PC-3 (cell line): ENCODE measurements at regions not wholly inside any gene's neighbourhood (a gene's known extent, or its start where the extent isn't known, plus 50 kb on each side); places are given as distances from the start of the nearest gene placed in this dataset.
A peak's percentile ranks its signal among the peaks of the same experiment; 100 is the strongest.

ENCODE experiments used
- ATAC-seq: fragments of 200-7000 bp; cut with Tn5 transposase; 2 replicates; pipeline ENCODE4 v1.9.1; 2020; ENCODE audit warnings: mild to moderate bottlenecking, moderate library complexity
- BruUV-seq: library from RNA; stranded (reverse); fragments of 400-500 nt; replicated peaks from 2 replicates; lab custom pipeline; 2021; lab: Mats Ljungman, UMichigan
- CTCF ChIA-PET: fragments of 300-600 bp; sonication (Branson Sonifier 250); formaldehyde crosslinking; loops from one replicate; lab custom pipeline; 2022; ENCODE audit warnings: antibody characterized with exemption; lab: Charles Lee
- POLR2A ChIA-PET: fragments of 300-600 bp; sonication (Branson Sonifier 250); formaldehyde crosslinking; loops from one replicate; lab custom pipeline; 2022; ENCODE audit warnings: antibody characterized with exemption; ENCODE audit not compliant: unreplicated experiment; lab: Charles Lee
- DNase-seq: peaks from one replicate; pipeline ENCODE4 v3.0.0-alpha.2; 2015
- H2AFZ ChIP-seq: fragments of 300-600 bp; sonication (generic); 2 replicates; pipeline ENCODE4 v1.6.0; 2016; ENCODE audit warnings: antibody characterized with exemption, low read length
- H3F3A ChIP-seq: fragments of 300-600 bp; sonication (generic); one replicate; pipeline ENCODE4 v1.6.0; 2017; ENCODE audit warnings: antibody characterized with exemption, low read length, control low read depth, mild to moderate bottlenecking; ENCODE audit not compliant: unreplicated experiment
- H3K27ac ChIP-seq: fragments of 300-600 bp; sonication (generic); 2 replicates; pipeline ENCODE4 v1.5.1; 2016; ENCODE audit warnings: mild to moderate bottlenecking, low read length
- H3K27me3 ChIP-seq: fragments of 300-600 bp; sonication (generic); 2 replicates; pipeline ENCODE4 v1.6.1; 2016; ENCODE audit warnings: low read length, mixed read lengths
- H3K36me3 ChIP-seq: fragments of 300-600 bp; sonication (generic); 2 replicates; pipeline ENCODE4 v1.6.1; 2016; ENCODE audit warnings: low read depth, mixed run types, low read length, mixed read lengths
- H3K4me1 ChIP-seq: fragments of 300-600 bp; sonication (generic); 2 replicates; pipeline ENCODE4 v1.5.1; 2016; ENCODE audit warnings: low read length; ENCODE audit not compliant: insufficient read depth
- H3K4me2 ChIP-seq: fragments of 300-600 bp; sonication (generic); 2 replicates; pipeline ENCODE4 v1.6.0; 2016; ENCODE audit warnings: low read length
- H3K4me3 ChIP-seq: fragments of 300-600 bp; sonication (generic); 2 replicates; pipeline ENCODE4 v1.5.1; 2016; ENCODE audit warnings: mild to moderate bottlenecking, low read length, mixed read lengths
- H3K79me2 ChIP-seq: fragments of 300-600 bp; sonication (generic); 2 replicates; pipeline ENCODE4 v1.6.1; 2017; ENCODE audit warnings: low read length, mixed read lengths
- H3K9ac ChIP-seq: fragments of 300-600 bp; sonication (generic); 2 replicates; pipeline ENCODE4 v1.6.0; 2016; ENCODE audit warnings: mild to moderate bottlenecking, low read length
- H3K9me2 ChIP-seq: fragments of 300-600 bp; sonication (generic); replicated peaks from 2 replicates; pipeline ENCODE4 v1.6.1; 2016; ENCODE audit warnings: mixed run types, low read length, mixed read lengths
- H3K9me3 ChIP-seq: fragments of 300-600 bp; sonication (generic); 2 replicates; pipeline ENCODE4 v1.6.1; 2016; ENCODE audit warnings: low read length, mixed read lengths
- H4K20me1 ChIP-seq: fragments of 300-600 bp; sonication (generic); 2 replicates; pipeline ENCODE4 v1.6.1; 2016; ENCODE audit warnings: low read length, mixed read lengths
- CTCF ChIP-seq: fragments of 300-600 bp; sonication (generic); conservative IDR thresholded peaks from 2 replicates; pipeline ENCODE4 v1.5.1; 2017; ENCODE audit warnings: antibody characterized with exemption, low read depth, mild to moderate bottlenecking, low read length
- EZH2 ChIP-seq: fragments of 300-600 bp; sonication (generic); IDR thresholded peaks from one replicate; pipeline ENCODE4 v1.6.1; 2017; ENCODE audit warnings: antibody characterized with exemption, mild to moderate bottlenecking, low read length; ENCODE audit not compliant: unreplicated experiment
- EZH2phosphoT487 ChIP-seq: fragments of 300-600 bp; sonication (generic); IDR thresholded peaks from 2 replicates; pipeline ENCODE4 v1.6.1; 2018; ENCODE audit warnings: mild to moderate bottlenecking, antibody characterized with exemption, low read length, borderline replicate concordance
- intact Hi-C: fragments of 100-400 bp; cut with micrococcal nuclease; formaldehyde crosslinking; loops from 2 replicates; pipeline ENCODE4 v1.9.0; 2023

- Histone ChIP-seq H3K4me2 (no peak overlapping the region), H3F3A (no peaks in the 10 kb centered on the region), H4K20me1 (no peaks in the 10 kb centered on the region), H3K79me2 (no peaks in the 10 kb centered on the region), H3K27ac (no peak overlapping the region), H3K4me1 (peaks cover 6% of the 10 kb centered on the region; the same call in 1 of the 2 replicates), H3K9me2 (no peaks in the 10 kb centered on the region), H3K4me3 (no peak overlapping the region), H3K9ac (no peak overlapping the region), H3K27me3 (no peaks in the 10 kb centered on the region), H2AFZ (no peak overlapping the region), H3K9me3 (no peaks in the 10 kb centered on the region), H3K36me3 (no peaks in the 10 kb centered on the region)
- ChIA-PET POLR2A (no interaction called here), CTCF (no interaction called here)
- BruUV-seq: no TSS peak
- DNase-seq (peak; percentile 69), ATAC-seq (peak; percentile 29)
- TF ChIP-seq EZH2phosphoT487 (no peak), EZH2 (no peak), CTCF (no peak)
- intact Hi-C loops: no loop called here
Measured at GRCh38 chr7:36001546-36001945, 151.5 kb upstream of the EEPD1 start.

- TF ChIP-seq EZH2phosphoT487 (no peak), CTCF (no peak), EZH2 (no peak)
- H4K20me1 ChIP-seq: no peaks in the 10 kb centered on the region
- no peaks in the 10 kb centered on the region for H3K79me2 ChIP-seq
- POLR2A ChIA-PET: no interaction called here
- H3K9ac ChIP-seq: no peak overlapping the region
- no peak overlapping the region for H3K4me2 ChIP-seq
- no peaks in the 10 kb centered on the region for H3K27me3 ChIP-seq
- no peaks in the 10 kb centered on the region for H3K36me3 ChIP-seq
- no peak overlapping the region for H2AFZ ChIP-seq
- CTCF ChIA-PET: no interaction called here
- no peaks in the 10 kb centered on the region for H3K9me2 ChIP-seq
- no peak overlapping the region for H3K4me3 ChIP-seq
- ATAC-seq: no peak
- H3K4me1 ChIP-seq: peaks cover 6% of the 10 kb centered on the region; the same call in 1 of the 2 replicates
- H3K9me3 ChIP-seq: no peaks in the 10 kb centered on the region
- intact Hi-C loops: no loop called here
- H3K27ac ChIP-seq: no peak overlapping the region
- no peak for DNase-seq
- no peaks in the 10 kb centered on the region for H3F3A ChIP-seq
- BruUV-seq: no TSS peak
Measured at GRCh38 chr7:36002900-36003299, 150.2 kb upstream of the EEPD1 start.

GRCh38 chr7:36003343-36003742 is 149.7 kb upstream of the EEPD1 start:
- Histone ChIP-seq H2AFZ (no peak overlapping the region), H3K4me2 (no peak overlapping the region), H4K20me1 (no peaks in the 10 kb centered on the region), H3K4me3 (no peak overlapping the region), H3K9me3 (no peaks in the 10 kb centered on the region), H3K27me3 (no peaks in the 10 kb centered on the region), H3K79me2 (no peaks in the 10 kb centered on the region), H3K9ac (no peak overlapping the region), H3K4me1 (peaks cover 6% of the 10 kb centered on the region; the same call in 1 of the 2 replicates), H3K9me2 (no peaks in the 10 kb centered on the region), H3K36me3 (no peaks in the 10 kb centered on the region), H3K27ac (no peak overlapping the region), H3F3A (no peaks in the 10 kb centered on the region)
- no peak for DNase-seq
- ChIA-PET CTCF (no interaction called here), POLR2A (no interaction called here)
- no peak for ATAC-seq
- TF ChIP-seq CTCF (no peak), EZH2phosphoT487 (no peak), EZH2 (no peak)
- no TSS peak for BruUV-seq
- intact Hi-C loops: no loop called here
